Daoy (cell line): ENCODE measurements at regions not wholly inside any gene's neighbourhood (a gene's known extent, or its start where the extent isn't known, plus 50 kb on each side); places are given as distances from the start of the nearest gene placed in this dataset.
A peak's percentile ranks its signal among the peaks of the same experiment; 100 is the strongest.

ENCODE experiments used
- DNase-seq: peaks from one replicate; pipeline ENCODE4 v3.0.0-alpha.2; 2015; ENCODE audit warnings: low read depth

- peak; percentile 91 for DNase-seq
Observed at GRCh38 chr12:102539651-102540553, 59.5 kb upstream of the IGF1 start.

GRCh38 chr12:102535306-102535705, 54.9 kb upstream of the IGF1 start:
- no peak for DNase-seq

- no peak for DNase-seq
Observed at GRCh38 chr12:102534899-102535298, 54.5 kb upstream of the IGF1 start.

DNA sequence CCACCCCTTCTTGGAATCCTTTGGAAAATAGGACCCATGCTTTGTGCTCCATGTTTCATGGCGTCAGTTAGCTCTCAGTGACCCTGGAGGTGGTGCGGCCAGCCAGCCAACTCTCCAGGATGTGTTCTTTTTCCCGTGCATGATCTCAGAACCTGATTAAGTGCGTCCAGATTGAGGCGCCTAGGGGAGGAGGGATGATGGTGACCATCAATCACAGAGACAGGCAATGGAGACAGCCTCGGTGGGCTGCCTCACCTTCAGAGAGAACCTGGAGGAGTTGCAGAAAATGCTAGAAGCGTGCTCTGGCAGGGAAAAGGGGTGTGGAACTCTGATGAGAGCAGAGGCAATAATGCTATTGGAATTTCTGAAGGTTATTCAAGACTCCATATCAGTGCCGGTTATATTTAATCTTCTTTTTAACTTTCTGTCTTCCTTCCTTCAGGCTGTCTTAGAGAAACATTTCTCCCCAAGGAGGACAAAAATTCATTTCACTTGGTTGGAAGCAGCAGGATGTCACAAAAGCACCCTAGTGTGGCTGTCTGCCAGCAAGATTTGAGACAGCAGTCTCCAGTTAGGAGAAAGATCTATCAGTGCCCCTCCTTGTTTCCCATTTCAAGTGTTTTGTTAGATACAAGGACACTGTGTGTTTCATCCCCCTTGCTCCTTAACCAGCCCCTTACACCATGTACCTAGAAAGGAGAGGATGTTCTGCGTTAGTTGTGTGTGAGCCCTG, 53.3 kb upstream of the IGF1 start:
- DNase-seq: no peak
